Stimulated activated naive CD4-positive, alpha-beta T cell (primary cell): ENCODE measurements at regions not wholly inside any gene's neighbourhood (a gene's known extent, or its start where the extent isn't known, plus 50 kb on each side); places are given as distances from the start of the nearest gene placed in this dataset.

Source experiments
- DNase-seq, 6 experiments: peaks; one replicate each; lab custom pipeline; 2025; lab: John Stamatoyannopoulos, UW

GRCh38 chr6:40268166-40268565 is 319.0 kb downstream of the LRFN2 start:
- DNase-seq, result no peak

DNA sequence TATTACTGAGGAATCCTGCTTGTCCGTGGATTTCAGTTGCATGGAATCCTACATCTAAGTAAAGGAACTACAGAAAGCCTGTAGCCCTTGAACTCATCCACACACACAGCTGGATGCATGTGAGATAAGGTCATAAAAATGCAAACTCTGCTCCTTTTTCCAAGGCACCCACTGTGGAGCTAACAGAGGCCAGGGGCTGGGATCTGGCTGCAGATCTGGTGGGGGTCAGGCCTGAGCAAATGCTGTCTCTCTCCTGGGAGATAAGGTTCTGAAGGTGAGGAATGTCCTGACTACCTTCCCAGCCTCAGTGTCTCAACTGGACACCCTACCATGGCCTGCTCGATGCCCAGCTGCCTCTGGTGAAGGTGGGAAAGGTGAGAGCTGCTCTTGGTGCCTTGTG is 321.5 kb downstream of the LRFN2 start:
- DNase-seq, result no peak

DNA sequence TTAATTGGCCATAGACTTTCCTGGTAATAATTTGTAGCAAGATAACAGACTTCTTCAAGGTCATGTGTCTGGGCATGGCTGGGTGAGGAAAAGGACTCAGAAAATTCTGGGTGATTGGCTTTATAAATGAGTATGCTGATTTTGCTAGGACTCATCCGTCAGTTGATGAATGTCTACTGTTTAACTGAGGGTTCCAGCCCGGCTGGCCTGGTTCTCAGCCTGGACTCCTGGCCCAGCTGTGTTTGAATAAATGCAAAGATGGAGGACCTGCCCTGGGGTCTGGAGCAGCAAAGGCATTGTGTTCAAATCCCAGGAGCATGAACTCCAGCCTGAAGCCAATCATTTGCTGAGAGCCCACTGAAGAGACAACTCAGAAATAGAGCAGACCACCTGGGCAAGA is 323.2 kb downstream of the LRFN2 start:
- no peak for DNase-seq

DNA sequence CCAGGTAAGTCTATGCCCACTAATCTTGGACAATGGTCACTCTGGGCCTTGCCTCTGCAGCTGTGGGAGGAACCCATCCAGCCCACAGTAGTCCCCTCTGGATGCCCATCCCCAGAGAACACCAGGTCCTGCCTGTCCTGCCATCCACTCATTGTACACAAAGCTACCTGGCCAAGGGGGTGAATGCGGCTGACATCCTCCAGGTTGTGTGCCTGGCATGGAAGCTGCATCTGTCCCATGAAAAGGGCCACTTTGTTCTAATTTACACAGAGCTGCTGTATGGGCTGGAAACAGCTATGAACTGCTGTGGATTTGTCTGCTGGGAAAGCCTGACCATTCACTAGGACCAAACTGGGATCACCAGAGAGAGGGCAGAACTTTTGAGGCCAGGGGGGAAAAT is 324.8 kb downstream of the LRFN2 start:
- no peak for DNase-seq

GRCh38 chr6:40258531-40258930 is 324.3 kb upstream of the MOCS1 start:
- DNase-seq, result no peak

GRCh38 chr6:40256831-40257230 is 322.6 kb upstream of the MOCS1 start:
- no peak for DNase-seq

GRCh38 chr6:40256224-40256623 is 322.0 kb upstream of the MOCS1 start:
- no peak for DNase-seq

GRCh38 chr6:40253420-40253819 is 319.2 kb upstream of the MOCS1 start:
- DNase-seq, result no peak

DNA sequence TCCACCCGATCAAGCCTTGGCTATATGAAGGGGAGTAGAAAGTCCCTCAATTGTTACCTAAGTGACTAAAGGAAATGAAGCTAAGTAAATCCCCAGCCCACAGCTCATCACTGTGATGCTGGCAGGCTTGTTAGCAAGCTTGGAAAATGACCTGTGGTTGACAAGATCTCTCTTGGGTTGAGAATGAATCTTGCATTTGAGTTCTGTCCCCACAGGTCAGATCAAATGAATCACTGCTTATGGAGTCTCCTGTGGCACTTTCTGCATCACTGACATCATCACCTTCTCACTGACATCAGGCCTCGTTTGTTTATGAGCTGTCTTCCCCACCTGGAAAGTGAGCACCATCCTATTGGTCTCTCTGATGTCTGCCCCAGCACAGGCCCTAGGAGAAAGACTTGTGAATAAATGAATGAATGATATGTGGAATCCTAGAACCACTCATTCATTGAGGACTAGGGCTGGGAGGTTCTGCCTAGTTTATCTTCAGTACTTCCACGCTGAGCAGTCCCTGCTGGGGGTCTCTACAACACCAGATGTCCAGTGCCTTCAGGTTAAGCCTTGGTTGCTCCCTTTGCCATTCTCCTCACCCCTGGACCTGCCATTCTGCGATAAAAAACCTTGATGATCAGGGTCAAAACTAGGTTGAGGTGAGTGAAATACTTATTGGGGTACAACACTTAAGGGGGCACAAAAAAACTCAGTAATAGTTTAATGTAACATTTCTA is 318.4 kb upstream of the MOCS1 start:
- DNase-seq, result no peak

DNA sequence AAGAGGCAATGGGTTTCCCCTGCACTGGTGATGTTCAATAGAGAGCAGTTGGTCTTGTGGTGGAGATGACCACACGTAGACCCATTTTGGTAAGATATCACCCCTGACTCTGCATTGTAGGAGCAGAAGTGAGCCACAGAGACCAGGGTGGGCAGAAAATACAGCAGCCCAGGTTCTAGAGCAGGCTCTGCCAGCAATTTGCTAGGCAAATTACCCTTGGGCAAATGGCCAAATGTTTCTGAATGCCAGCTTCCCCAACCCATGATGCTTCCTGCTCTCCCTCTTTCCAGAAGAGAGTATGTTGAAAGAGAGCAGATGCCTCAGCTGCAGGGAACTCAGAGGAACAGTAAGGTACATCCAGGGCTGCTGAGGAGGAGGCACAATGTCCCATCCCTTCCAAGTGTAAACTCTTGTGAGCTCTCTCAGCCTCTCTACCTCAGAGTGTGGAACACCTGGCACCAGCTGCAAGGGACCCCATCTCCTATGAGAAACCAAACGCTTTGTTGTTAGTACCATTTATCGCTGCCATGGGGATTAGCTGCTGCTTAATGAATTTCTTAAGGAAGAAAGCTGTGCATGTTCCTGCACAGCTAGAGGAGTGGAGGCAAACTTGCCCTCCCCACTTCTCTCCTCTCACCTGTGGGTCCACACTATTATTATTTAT is 317.5 kb upstream of the MOCS1 start:
- no peak for DNase-seq

DNA sequence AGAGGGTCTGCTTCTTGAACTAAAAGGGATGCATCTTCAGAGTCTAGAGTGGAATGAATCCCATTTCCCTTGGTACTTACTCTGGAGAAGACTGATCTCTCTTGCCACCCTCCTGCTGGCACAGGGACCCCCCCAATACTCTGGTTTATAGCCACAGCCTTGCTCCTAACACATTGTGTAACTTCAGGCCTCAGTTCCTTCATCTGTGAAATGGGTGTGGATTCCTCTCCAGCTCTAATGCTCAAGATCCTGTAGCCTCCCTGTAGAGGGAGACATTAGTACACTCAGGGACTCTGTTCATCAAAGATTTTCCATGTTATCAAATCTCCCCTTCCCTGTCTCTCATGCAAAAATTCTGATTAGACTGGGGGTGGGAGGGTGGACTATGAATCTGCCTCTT is 315.7 kb upstream of the MOCS1 start:
- DNase-seq, result no peak

GRCh38 chr6:40247516-40248115 is 313.4 kb upstream of the MOCS1 start:
- DNase-seq, result no peak

GRCh38 chr6:40244699-40245098 is 310.4 kb upstream of the MOCS1 start:
- DNase-seq, result no peak

DNA sequence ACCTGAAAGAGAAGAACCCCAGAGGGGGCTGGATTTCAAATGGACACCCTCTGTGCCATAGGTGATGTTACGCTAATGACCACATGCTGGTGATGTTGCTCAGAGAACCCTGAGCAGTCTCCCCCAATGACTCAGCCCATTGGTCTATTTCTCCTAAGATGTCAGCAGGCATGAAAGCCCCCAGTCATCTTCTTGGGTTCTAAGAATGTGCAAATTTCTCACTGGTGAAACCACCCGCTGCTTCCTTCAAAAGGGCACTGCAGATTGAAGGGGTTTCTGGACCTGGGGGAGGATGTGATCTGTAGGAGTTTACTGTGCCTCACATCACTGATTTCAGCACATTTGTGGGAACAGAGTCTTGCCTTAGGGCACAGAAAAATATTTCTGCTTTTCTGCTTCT is 298.4 kb upstream of the MOCS1 start:
- no peak for DNase-seq

- DNase-seq, result no peak
These were observed 293.5 kb upstream of the MOCS1 start for GRCh38 chr6:40227735-40228134.

DNA sequence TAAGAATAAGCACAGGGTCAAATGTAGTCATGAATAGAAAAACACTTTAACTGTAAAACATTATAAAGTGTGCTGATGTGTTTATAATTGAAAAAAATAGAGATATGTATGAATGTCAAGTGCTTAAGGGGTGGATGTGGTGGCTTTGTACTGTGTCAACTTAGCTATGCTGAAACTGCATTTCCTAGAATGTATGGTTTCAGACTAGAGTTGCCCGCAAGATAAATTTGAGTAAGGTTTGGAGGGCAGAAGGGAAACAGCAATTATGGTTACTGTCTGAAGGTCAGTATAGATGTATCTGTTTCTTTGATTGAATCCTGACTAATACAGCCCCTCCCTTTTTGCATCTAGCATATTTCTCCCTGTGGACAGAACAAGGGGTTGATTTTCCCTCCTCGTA is 288.1 kb upstream of the MOCS1 start:
- DNase-seq, result no peak

- DNase-seq, result no peak
These were observed 285.5 kb upstream of the MOCS1 start for GRCh38 chr6:40219799-40220198.

DNA sequence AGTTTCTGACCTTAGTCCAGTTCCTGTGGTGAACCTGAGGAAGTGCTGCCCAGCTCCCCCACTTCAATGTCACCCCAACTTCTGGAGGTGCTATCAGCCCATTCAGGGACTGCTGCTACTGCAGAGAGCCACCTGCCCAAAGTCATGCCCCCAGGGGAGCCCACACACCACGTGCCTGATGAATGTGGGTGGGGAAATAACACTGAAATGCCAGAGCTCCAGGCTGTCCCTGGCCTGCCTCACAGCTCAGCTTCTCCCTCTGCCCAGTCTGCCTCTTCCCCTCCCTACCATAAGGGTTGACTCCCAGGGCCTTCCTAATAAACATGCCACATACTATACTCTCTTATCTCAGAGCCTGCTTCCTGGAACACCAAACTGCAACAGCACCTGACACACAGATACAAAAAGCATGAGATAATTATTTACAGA is 276.4 kb upstream of the MOCS1 start:
- DNase-seq, result no peak

GRCh38 chr6:40205801-40206200 is 271.5 kb upstream of the MOCS1 start:
- DNase-seq, result no peak

- DNase-seq, result no peak
These were observed 270.7 kb upstream of the MOCS1 start for GRCh38 chr6:40205004-40205403.

GRCh38 chr6:40197371-40197770 is 263.1 kb upstream of the MOCS1 start:
- no peak for DNase-seq

- no peak for DNase-seq
These were observed 261.9 kb upstream of the MOCS1 start for GRCh38 chr6:40196135-40196518.

DNA sequence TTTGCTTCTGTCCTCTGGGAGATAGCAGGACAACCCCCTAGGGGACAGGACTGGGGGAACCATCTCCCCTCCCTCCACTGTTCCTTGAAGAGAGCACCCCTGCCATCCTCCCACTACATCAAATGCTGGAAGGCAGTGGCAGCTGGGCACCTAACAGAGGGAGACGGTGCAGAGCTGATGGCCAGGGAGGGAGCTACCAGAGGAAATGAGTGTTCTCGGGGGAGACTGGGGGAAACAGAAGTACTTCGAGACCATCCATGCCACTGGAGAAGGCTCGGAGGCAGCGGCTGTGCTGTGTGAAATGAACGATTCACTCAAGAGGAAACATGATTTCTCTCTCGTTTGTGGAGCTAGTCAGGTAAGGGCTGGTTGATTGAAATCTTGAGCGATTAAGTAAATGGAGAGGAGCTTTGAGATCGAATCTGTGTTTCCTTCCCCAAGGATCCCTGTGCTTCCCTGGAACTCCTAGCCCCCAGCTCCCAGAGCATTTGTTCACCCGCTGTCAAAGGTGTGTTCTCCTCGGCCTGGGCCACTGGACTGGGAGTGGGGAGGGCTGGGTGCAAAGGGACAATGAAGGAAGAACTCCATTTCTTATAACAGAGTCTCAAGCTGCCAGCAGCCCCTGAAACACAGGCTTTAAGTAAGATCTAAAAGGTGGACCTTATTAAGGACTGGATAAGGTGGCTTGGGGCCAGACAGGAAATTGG is 261.3 kb upstream of the MOCS1 start:
- DNase-seq, result no peak
